Fibroblast of pulmonary artery (primary cell): ENCODE measurements at regions not wholly inside any gene's neighbourhood (a gene's known extent, or its start where the extent isn't known, plus 50 kb on each side); places are given as distances from the start of the nearest gene placed in this dataset.

Experiments
- DNase-seq: peaks from one replicate; pipeline ENCODE4 v3.0.0-alpha.2; 2010; ENCODE audit warnings: low read depth
- H3K4me3 ChIP-seq: replicated peaks from 2 replicates; pipeline ENCODE4 v1.5.1; 2011; ENCODE audit warnings: low read depth, mild to moderate bottlenecking, control low read depth, low read length, moderate library complexity
- TF ChIP-seq, protein P1 (sequence below): IDR thresholded peaks from 2 replicates; pipeline ENCODE4 v1.5.1; 2011; ENCODE audit warnings: mild to moderate bottlenecking, control low read depth, low read length, inconsistent platforms; ENCODE audit errors: missing control alignments

DNA sequence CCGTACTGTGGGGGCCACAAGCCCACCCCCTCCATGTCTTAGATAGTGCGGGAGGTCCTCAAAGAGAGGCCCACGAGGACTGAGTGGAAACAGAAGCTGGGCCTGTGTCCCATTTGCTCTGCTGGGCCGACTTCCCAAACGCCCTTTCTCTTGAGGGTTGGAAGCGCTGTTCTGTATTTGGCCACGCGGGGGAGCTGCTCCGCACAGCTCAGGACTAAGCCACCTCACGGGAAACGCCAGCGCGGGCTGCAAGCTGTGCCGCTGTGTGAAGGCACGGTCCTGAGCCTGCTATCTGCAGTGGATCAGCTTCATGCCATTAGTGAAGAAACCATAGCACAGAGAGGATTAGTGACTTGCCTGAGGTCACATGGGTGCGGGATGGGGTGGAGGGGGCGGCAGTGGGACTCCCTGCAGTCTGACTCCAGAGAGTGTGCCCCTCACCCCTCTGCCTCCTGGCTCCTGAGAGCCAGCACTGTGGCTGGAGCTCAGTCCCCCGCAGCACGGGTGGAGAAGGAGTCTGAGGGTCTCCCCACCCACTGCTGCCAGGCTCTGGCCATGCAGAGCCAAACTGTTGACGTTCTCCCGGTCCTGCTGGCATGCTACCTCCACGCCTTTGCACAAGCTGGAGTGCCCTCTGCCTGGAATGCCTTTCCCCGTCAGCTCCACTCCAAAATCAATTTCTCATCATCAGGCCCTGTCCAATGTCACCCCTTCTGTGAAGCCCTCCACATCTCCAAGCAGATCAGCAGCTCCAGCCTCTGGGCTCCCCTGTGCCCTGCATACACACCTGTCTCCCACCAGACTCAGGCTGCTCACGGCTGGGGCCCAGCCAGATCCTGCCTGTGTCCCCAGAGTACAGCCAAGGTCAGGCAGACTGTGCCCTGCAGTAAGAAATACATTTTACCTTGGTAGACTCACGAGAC lies 51.5 kb upstream of the LRRC32 start:
- TF ChIP-seq, protein P1, sequence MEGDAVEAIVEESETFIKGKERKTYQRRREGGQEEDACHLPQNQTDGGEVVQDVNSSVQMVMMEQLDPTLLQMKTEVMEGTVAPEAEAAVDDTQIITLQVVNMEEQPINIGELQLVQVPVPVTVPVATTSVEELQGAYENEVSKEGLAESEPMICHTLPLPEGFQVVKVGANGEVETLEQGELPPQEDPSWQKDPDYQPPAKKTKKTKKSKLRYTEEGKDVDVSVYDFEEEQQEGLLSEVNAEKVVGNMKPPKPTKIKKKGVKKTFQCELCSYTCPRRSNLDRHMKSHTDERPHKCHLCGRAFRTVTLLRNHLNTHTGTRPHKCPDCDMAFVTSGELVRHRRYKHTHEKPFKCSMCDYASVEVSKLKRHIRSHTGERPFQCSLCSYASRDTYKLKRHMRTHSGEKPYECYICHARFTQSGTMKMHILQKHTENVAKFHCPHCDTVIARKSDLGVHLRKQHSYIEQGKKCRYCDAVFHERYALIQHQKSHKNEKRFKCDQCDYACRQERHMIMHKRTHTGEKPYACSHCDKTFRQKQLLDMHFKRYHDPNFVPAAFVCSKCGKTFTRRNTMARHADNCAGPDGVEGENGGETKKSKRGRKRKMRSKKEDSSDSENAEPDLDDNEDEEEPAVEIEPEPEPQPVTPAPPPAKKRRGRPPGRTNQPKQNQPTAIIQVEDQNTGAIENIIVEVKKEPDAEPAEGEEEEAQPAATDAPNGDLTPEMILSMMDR: peak; percentile 90

DNA sequence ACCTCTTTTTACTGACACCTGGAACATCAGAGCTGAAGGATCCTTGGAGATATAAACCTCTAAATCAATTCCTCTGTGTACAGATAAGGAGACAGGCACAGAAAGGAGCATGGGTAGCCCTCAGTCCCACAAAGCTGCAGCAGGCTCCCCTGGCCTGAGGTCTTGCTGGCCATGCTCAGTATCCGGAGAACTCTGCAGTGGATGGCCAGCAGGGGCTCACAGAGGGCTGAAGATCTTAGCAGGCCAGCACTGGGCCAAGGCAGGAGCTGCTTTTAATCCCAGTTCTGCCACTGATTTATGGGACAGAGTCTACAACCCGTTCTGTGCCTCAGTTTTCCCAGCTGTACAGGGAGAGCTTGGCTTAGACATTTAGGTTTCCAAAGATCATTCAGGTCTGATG lies 52.6 kb upstream of the LRRC32 start:
- H3K4me3 ChIP-seq: no peak overlapping the region
- TF ChIP-seq, protein P1: no peak
- DNase-seq: no peak

More for the DNA sequence above, 51.5 kb upstream of the LRRC32 start:
- DNase-seq: peak; percentile 84
- no peak overlapping the region for H3K4me3 ChIP-seq

DNA sequence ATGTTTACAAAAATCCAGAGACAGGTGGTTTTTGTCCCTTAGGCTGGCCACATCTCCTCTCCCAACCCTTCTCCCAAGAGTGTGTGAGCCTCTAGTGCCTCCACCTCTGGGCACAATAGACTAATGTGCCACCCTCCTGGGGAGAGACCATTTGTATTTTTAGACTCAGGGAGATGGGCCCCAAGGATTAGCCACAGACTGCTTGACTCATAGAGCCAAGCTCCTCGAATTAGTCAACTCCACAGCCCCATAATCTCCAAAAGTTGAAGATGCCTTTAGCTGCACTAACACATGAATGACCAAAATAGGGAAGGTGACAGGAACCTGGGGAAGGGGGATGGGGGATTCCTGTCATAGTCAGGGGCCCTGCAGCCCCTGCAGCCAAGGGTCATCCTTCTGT lies 53.0 kb upstream of the LRRC32 start:
- TF ChIP-seq, protein P1: no peak
- no peak for DNase-seq
- no peak overlapping the region for H3K4me3 ChIP-seq

DNA sequence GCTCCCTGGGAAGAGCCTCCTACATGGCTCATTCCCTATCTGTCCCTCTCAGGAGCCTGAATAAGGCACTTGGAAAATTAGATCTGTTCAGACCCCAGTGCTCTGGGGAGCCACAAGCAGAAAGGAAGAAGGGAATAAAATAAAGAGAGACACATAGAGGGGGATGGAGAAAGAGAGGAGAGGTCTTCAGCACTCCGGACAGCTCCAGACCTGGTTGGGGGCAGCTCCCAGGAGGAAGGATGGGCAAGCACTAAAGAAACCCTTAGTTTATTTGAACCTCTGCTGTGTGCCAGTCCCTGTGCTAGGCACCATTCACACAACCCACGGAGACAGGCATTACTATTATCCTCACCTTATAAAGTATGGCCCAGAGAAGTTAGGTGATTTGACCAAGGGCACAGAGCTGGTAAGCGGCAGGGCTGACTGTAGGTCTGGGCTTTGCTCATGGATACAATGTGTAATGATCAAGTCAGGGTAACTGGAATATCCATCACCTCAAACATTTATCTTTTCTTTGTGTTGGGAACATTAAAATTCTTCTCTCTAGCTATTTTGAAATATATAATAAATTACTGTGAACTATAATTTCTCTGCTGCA lies 53.7 kb upstream of the LRRC32 start:
- no peak for DNase-seq
- TF ChIP-seq, protein P1: no peak

DNA sequence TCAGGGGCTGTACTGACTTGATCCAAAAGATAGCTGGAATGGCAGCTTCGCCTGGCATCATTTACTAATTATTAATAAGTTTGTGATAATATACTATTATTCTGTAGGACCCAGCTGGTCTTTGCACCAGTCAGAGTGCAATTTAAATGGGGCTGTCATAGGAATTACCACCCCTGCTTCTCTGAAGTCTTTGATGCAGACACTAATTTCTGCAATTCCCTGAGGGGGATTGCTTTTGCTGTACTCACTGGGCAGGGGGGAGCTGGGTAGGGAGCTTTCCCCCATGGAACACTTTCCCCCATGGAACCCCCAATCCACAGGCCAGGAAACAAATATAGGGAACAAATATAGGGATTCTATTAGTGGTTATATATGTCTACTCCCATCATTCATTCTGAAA lies 54.9 kb upstream of the TSKU start:
- TF ChIP-seq, protein P1: no peak
- no peak for DNase-seq
- H3K4me3 ChIP-seq: no peak overlapping the region

More for the DNA sequence above, 53.7 kb upstream of the LRRC32 start:
- H3K4me3 ChIP-seq: no peak overlapping the region

DNA sequence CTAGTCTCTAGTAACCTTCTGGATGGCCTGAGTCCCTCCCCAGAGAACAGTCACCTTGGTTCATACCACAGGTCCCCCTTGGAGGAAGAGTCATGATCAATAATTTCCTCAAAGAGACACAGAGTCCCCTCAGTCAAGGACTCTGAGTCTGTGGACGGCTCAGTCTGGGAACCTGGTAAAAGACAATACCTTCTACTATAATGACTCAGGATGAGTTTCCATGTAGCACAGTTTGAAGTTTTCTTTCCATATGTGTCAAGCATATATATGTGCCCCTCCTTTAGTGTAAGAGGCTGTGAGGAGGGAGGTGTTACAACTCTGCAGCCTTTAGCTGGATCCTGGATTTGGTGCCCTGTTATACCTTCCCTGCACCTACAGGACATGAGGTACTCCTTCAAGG lies 54.4 kb upstream of the TSKU start:
- H3K4me3 ChIP-seq: no peak overlapping the region
- TF ChIP-seq, protein P1: no peak
- DNase-seq: no peak
